Right cardiac atrium (tissue), 5 donors: ENCODE measurements at regions not wholly inside any gene's neighbourhood (a gene's known extent, or its start where the extent isn't known, plus 50 kb on each side); places are given as distances from the start of the nearest gene placed in this dataset.

ENCODE experiments used
- ATAC-seq, 2 donors: fragments of 200-7000 bp; cut with Tn5 transposase; one replicate each; pipeline versions ENCODE4 v1.8.0 to v1.9.1; 2020; ENCODE audit warnings: moderate library complexity in 2 of 2, mild to moderate bottlenecking in 1 of 2
- DNase-seq, 3 donors: peaks; one replicate each; pipeline ENCODE4 v3.0.0-alpha.2; 2020
- H3K27ac ChIP-seq: one replicate; pipeline ENCODE4 v1.5.1; 2013; ENCODE audit warnings: mild to moderate bottlenecking, low read length, control low read depth, moderate library complexity
- H3K27me3 ChIP-seq: one replicate; pipeline ENCODE4 v1.6.1; 2013; ENCODE audit not compliant: control insufficient read depth, insufficient read depth
- H3K4me1 ChIP-seq: one replicate; pipeline ENCODE4 v1.6.1; 2013; ENCODE audit warnings: low read length; ENCODE audit not compliant: control insufficient read depth, insufficient read depth
- H3K4me3 ChIP-seq: one replicate; pipeline ENCODE4 v1.5.1; 2013; ENCODE audit warnings: low read length, control low read depth
- H3K9me3 ChIP-seq: one replicate; pipeline ENCODE4 v1.6.1; 2013; ENCODE audit warnings: low read length; ENCODE audit not compliant: control insufficient read depth
- WGBS: extraction: QIAGEN DNeasy Blood & Tissue Kit; methylation state at CpG from one replicate; pipeline ENCODE4 v1.1.7; 2013; 5-methylcytosine and 5-hydroxymethylcytosine counted together
- intact Hi-C, 4 donors: fragments of 100-400 bp; cut with DNase I; formaldehyde crosslinking; loops; one replicate each; pipeline versions ENCODE4 v1.11.0 to v1.14.0; 2022 to 2023
- donor health status: healthy with polysubstance abuse.
- donor health status: DM: no; HTN: yes; CAD: no.
- donor health status: DM: no; HTN: no; CAD: no.
- donor health status: DM: no; HTN: yes; CAD: no; lungs with severe emphysema.
- donor health status: DM: yes; HTN: yes; CAD: no.

GRCh38 chr2:155151945-155152344, 453.4 kb downstream of the KCNJ3 start:
- Histone ChIP-seq H3K9me3 (no peaks in the 10 kb centered on the region), H3K4me1 (no peaks in the 10 kb centered on the region), H3K4me3 (no peak overlapping the region), H3K27ac (no peak overlapping the region), H3K27me3 (no peaks in the 10 kb centered on the region)
- 85% methylated on average over 2 of the region's 2 CpGs for WGBS
- ATAC-seq (no peak), DNase-seq (no peak)
- intact Hi-C loops = no loop called here

- intact Hi-C loops = no loop called here
- Histone ChIP-seq H3K27ac (no peak overlapping the region), H3K4me3 (no peak overlapping the region), H3K9me3 (no peaks in the 10 kb centered on the region), H3K27me3 (no peaks in the 10 kb centered on the region), H3K4me1 (no peaks in the 10 kb centered on the region)
- no peak for DNase-seq
- no peak for ATAC-seq
Observed at GRCh38 chr2:155151472-155151871, 453.0 kb downstream of the KCNJ3 start.

GRCh38 chr2:155145758-155146229, 447.3 kb downstream of the KCNJ3 start:
- ATAC-seq (no peak), DNase-seq (no peak)
- Histone ChIP-seq H3K27ac (no peak overlapping the region), H3K4me3 (no peak overlapping the region), H3K9me3 (no peaks in the 10 kb centered on the region), H3K27me3 (no peaks in the 10 kb centered on the region), H3K4me1 (no peaks in the 10 kb centered on the region)
- intact Hi-C loops = no loop called here
- 40% methylated on average over 3 of the region's 3 CpGs for WGBS

- Histone ChIP-seq H3K4me3 (no peak overlapping the region), H3K4me1 (no peaks in the 10 kb centered on the region), H3K27me3 (no peaks in the 10 kb centered on the region), H3K9me3 (no peaks in the 10 kb centered on the region), H3K27ac (no peak overlapping the region)
- intact Hi-C loops = no loop called here
- 86% methylated on average over 3 of the region's 3 CpGs for WGBS
- DNase-seq (no peak), ATAC-seq (no peak)
Observed at GRCh38 chr2:155141418-155141817, 442.9 kb downstream of the KCNJ3 start.

GRCh38 chr2:155125585-155126230, 427.2 kb downstream of the KCNJ3 start:
- DNase-seq = no peak
- Histone ChIP-seq H3K27ac (no peak overlapping the region), H3K4me3 (no peak overlapping the region), H3K27me3 (no peaks in the 10 kb centered on the region), H3K4me1 (no peaks in the 10 kb centered on the region), H3K9me3 (no peaks in the 10 kb centered on the region)
- intact Hi-C loops = no loop called here
- ATAC-seq = no peak
- WGBS = 85% methylated on average over 5 of the region's 5 CpGs

GRCh38 chr2:155115846-155116245, 417.4 kb downstream of the KCNJ3 start:
- no peak for ATAC-seq
- WGBS = 77% methylated on average over 1 of the region's 1 CpG
- intact Hi-C loops = no loop called here

GRCh38 chr2:155111070-155111469, 412.6 kb downstream of the KCNJ3 start:
- no peak for DNase-seq
- Histone ChIP-seq H3K4me1 (no peaks in the 10 kb centered on the region), H3K27ac (no peak overlapping the region), H3K9me3 (no peaks in the 10 kb centered on the region), H3K27me3 (no peaks in the 10 kb centered on the region), H3K4me3 (no peak overlapping the region)
- intact Hi-C loops = no loop called here
- WGBS = 77% methylated on average over 1 of the region's 1 CpG
- ATAC-seq = no peak

More at GRCh38 chr2:155115846-155116245, 417.4 kb downstream of the KCNJ3 start:
- H3K4me3 ChIP-seq = no peak overlapping the region
- no peaks in the 10 kb centered on the region for H3K27me3 ChIP-seq
- H3K9me3 ChIP-seq = no peaks in the 10 kb centered on the region
- no peak for DNase-seq
- H3K27ac ChIP-seq = no peak overlapping the region
- H3K4me1 ChIP-seq = no peaks in the 10 kb centered on the region

GRCh38 chr2:155109527-155109926, 411.0 kb downstream of the KCNJ3 start:
- H3K4me1 ChIP-seq = no peaks in the 10 kb centered on the region

GRCh38 chr2:155100261-155100660, 401.8 kb downstream of the KCNJ3 start:
- no peaks in the 10 kb centered on the region for H3K27me3 ChIP-seq
- whole genome bisulfite sequencing = 77% methylated on average over 2 of the region's 2 CpGs
- H3K4me3 ChIP-seq = no peak overlapping the region
- no peak overlapping the region for H3K27ac ChIP-seq
- no peaks in the 10 kb centered on the region for H3K9me3 ChIP-seq
- no peak for DNase-seq
- intact Hi-C loops = no loop called here
- ATAC-seq = no peak
- no peaks in the 10 kb centered on the region for H3K4me1 ChIP-seq

More at GRCh38 chr2:155109527-155109926, 411.0 kb downstream of the KCNJ3 start:
- no peak overlapping the region for H3K4me3 ChIP-seq
- 93% methylated on average over 1 of the region's 1 CpG for WGBS
- H3K9me3 ChIP-seq = no peaks in the 10 kb centered on the region
- H3K27ac ChIP-seq = no peak overlapping the region
- DNase-seq (no peak), ATAC-seq (no peak)
- intact Hi-C loops = no loop called here
- no peaks in the 10 kb centered on the region for H3K27me3 ChIP-seq

- Histone ChIP-seq H3K9me3 (no peaks in the 10 kb centered on the region), H3K27ac (no peak overlapping the region), H3K27me3 (no peaks in the 10 kb centered on the region), H3K4me3 (no peak overlapping the region), H3K4me1 (no peaks in the 10 kb centered on the region)
- WGBS = 49% methylated on average over 1 of the region's 1 CpG
- intact Hi-C loops = no loop called here
- ATAC-seq (no peak), DNase-seq (peak in 1 of 3 donors; percentile 44)
Observed at GRCh38 chr2:155099784-155100183, 401.3 kb downstream of the KCNJ3 start.

GRCh38 chr2:155095613-155096012, 397.1 kb downstream of the KCNJ3 start:
- DNase-seq (no peak), ATAC-seq (no peak)
- intact Hi-C loops = no loop called here
- Histone ChIP-seq H3K27me3 (no peaks in the 10 kb centered on the region), H3K27ac (no peak overlapping the region), H3K4me3 (no peak overlapping the region), H3K9me3 (no peaks in the 10 kb centered on the region), H3K4me1 (no peaks in the 10 kb centered on the region)
- WGBS = 95% methylated on average over 1 of the region's 1 CpG

GRCh38 chr2:155080373-155080772, 381.9 kb downstream of the KCNJ3 start:
- Histone ChIP-seq H3K27ac (no peak overlapping the region), H3K4me1 (no peaks in the 10 kb centered on the region), H3K27me3 (no peaks in the 10 kb centered on the region), H3K9me3 (no peaks in the 10 kb centered on the region), H3K4me3 (no peak overlapping the region)
- intact Hi-C loops = no loop called here
- no peak for DNase-seq
- ATAC-seq = no peak
- WGBS = 46% methylated on average over 2 of the region's 2 CpGs
